Dedifferentiated amniotic fluid mesenchymal stem cell (primary cell): ENCODE measurements at regions not wholly inside any gene's neighbourhood (a gene's known extent, or its start where the extent isn't known, plus 50 kb on each side); places are given as distances from the start of the nearest gene placed in this dataset.
"Not testable (repeated sequence)": the region's sequence is repeated elsewhere in the genome, so short reads cannot be mapped to it uniquely, and the experiment has no call there.

ENCODE experiments used
- DNase-seq: peaks from one replicate; pipeline ENCODE4 v3.0.0-alpha.2; 2016; ENCODE audit errors: extremely low spot score

DNA sequence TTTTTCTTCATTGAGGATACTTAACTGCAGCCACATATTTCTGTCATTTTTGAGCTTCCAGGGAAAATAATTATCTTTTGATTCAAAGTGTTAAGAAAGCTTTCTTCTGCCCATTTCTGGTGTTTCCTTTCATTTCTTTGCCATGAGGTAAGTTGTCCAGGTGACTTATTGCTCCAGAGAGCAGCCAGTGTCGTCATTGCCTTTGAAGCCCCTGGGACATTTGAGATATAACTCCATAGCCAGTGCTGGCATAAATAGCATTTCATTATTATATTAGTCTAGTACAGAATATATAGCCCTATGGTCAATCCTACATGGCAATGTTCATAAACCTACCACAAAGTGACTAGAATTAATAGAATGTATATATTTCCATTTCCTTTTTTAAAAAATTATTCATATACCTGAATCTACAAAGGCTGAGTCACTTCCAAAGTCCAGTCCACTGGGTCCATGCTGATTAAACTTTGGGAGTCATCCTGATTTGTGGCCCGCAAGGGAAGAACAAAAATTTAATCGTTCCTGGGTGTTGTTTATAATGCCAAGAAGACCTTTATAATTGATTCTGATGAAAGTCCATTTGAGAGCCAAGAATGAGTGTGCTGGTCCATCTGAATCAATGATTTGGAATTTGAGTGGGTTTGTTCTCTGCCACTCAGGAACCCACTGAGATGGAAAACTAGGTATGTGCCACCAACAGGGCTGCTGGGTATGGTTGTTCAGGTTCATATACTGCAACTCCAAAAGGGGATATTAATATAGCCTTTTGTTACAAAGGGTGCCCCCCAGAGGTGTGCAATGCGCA, 221.8 kb upstream of the PLXNA2 start:
- DNase-seq, result no peak

DNA sequence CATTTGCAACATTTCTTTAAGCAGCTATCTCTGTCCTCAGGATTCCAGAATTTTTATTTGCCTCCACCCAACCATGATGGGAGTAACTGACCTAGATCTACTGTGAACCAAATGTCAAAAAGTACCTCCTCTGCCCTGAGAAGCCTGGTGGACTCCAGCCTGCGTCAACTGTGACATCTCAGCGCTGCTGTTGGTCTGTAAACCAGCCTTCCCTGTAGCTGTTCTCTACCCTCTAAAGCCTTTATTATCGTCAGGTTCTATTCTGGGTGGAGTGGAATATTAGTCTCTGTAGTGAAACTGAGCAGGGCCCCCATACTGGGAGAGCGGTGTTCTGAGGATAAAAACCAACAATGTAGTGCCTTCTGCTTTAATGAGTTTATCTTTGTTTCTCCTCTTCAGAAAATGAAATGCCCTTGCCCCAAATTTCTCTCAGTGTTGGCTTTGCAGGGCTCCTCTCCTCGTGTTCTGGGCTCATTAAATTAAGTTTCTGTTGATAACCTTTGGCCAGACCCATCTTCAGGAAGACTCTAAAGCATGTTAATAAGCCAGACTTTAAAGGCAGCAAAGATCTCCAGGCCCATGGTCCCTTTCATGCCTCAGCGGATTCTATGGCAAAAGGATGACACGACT, 223.1 kb upstream of the PLXNA2 start:
- DNase-seq, result no peak

DNA sequence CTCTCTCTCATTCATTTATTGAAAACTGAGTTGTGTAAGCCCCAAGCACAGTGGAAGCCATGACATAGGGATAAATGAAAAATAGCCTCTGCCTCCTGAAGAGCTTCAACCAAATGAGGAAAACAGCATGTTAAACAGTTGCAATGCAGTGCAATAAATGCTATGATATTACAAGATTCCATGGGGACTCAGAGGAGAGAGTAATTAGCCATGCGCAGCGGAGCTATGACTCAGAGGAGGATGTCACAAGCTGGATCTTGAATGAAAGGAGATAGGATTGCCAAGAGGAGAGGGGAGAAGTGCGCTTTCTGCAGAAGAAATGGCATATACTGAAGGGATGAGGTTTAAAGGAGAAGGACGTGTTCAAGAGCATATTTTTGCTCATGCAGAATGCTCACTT, 231.3 kb upstream of the PLXNA2 start:
- DNase-seq, result no peak

DNA sequence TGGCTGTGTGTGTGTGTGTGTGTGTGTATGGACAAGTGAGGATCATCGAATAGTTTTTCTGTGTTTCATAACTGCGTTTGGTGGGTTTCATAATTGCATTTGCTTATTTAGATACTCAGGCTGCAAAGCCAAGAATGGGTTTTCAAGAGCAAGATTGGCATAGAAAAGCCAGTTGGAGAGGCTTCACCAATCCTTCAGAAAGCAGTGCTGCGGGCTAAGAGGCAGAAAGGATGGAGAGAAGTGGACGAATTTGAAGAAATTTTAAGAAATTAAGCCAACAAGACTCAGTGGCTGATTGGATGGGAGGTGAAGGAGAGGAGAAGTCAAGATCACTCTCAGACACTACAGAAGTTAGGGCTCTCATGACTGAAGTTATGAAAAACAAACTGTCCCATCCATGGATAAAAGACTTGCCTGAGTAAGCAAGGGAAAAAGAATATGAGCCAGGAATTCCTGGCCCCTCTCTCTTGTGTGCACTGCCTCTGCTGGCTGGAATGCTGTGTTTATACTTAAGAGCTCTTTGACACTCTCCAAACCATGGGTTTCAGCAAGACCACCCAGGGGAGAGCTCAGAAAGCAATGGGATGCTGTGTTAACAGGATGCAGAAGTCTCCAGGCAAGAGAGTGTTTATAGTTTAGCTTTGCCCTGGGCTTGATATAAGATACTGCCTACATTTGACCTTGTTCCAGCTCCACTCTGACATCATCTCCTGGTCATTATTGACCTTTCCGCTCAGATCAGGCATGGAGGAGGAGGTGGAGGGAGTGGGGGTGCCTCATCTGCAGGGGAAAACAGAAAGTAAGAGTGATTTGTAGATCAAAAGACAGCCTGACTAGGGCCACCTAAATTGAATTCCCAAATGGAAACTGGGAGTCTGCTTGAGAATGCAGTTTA, 232.0 kb upstream of the PLXNA2 start:
- DNase-seq, result no peak

DNA sequence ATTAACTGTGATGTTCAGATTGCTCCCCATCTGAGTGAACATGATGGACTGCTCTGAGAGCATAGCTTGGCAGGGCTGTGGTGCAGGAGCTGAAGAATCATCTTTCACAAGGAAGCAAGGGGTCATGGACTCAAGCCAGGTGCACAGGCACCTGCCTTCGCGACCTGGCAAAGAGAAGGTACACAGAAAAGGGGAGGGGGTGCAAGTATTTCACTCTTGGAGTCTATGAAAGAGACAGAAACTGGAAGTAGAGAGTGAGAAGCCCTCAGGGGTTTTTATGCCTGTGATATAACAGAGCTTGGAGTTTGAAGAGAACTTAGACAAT, 232.6 kb upstream of the PLXNA2 start:
- DNase-seq, result no peak

DNA sequence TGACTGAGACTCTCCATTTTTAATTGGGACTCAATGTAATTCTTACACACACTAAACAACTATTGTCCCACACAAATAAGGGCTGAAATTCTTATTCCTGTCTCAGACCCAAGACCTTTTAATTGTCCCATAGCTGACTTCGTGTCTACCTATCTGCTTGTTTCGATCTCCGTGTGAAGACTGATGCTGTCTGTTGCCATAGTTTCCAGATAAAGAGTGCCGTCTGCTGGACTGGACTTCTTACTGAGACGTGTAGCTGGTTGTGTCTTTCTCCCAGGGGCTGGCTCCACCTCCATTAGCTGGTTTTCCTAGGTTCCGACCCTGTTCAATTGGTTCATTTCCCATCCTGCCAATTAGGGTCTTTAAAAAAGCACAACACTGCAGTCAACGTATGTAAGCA, 235.3 kb upstream of the PLXNA2 start:
- no peak for DNase-seq

DNA sequence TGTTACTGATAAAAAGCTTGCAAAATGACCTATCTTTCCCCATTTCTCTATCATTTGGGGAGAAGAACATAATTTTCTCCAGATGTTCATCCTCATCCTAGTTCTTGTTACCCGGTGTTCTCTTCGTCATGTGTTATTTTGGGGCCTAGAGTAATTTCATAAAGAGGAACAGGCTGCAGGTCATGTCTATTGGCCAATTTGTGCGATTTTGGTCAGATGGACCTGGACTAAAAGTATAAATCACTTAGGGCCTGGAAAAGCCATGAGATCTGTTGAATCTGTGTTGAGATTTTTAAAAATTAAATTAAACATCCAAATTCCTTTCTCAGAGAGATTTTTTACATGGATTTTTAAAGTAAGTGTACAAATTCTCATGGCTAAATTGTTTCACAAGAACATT, 241.3 kb upstream of the PLXNA2 start:
- no peak for DNase-seq

DNA sequence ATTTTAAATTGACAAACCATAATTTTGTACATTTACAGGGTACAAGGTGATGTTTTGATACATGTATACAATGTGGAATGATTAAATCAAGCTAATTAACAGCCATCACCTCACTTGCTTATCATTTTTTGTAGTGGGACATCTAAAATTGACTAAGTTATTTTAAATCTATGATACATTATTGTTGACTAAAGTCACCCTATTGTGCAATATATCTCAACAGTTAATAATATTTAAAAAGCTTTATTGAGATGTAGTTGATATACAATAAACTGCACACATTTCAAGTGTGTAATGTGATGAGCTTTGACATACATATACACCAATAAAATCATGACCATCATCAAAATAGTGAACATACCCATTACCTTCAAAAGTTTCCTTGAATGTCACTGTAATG, 242.5 kb upstream of the PLXNA2 start:
- no peak for DNase-seq

DNA sequence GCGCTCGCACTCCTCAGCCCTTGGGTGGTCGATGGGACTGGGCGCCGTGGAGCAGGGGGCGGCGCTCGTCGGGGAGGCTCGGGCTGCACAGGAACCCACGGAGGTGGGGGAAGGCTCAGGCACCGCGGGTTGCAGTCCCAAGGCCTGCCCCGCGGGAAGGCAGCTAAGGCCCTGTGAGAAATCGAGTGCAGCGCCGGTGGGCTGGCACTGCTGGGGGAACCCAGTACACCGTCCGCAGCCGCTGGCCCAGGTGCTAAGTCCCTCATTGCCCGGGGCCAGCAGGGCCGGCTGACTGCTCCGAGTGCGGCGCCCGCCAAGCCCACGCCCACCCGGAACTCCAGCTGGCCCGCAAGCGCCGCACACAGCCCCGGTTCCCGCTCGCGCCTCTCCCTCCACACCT, 244.2 kb upstream of the PLXNA2 start:
- DNase-seq, result not testable (repeated sequence)

DNA sequence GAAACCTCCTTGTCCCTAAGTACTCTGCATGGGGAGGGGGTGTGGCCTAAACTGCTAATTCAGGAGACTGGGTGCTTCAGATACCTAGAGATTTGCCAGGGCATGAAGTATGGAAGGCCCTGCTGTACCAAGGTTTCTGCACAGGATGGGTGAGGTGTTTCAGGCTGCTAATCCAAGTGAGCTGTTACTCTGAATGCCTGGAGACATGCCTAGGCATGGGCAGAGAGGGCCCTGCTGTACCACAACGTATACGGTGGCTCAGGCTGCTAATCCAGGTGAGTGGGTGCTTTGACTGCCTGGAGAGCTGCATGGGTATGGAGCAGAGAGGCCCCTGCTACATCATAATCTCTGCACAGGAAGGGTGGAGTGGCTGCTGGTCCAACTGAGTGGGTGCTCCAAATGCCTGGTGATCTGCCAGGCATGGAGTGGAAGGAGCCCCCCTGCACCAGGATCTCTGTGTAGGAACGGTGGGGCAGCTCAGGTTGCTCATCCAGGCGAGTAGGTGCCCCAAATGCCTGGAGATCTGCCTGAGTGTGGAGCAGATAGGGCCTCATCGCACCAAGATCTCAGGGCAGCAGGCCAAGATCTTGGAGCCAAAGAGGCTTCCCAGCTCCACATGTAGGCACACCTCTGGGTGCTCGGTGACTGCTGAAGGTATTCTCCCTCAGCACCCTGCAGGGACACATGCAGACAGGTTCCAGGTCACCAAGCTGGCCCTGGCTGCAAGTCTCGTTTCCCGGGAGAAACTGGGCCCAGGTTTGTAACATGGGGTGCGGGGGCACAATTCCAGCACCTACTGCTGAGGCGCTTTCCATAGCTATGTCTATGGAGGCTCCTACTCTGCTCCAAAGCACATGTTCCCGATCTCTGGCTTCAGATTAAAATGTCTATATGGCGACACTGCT, 252.5 kb upstream of the PLXNA2 start:
- DNase-seq, result no peak

DNA sequence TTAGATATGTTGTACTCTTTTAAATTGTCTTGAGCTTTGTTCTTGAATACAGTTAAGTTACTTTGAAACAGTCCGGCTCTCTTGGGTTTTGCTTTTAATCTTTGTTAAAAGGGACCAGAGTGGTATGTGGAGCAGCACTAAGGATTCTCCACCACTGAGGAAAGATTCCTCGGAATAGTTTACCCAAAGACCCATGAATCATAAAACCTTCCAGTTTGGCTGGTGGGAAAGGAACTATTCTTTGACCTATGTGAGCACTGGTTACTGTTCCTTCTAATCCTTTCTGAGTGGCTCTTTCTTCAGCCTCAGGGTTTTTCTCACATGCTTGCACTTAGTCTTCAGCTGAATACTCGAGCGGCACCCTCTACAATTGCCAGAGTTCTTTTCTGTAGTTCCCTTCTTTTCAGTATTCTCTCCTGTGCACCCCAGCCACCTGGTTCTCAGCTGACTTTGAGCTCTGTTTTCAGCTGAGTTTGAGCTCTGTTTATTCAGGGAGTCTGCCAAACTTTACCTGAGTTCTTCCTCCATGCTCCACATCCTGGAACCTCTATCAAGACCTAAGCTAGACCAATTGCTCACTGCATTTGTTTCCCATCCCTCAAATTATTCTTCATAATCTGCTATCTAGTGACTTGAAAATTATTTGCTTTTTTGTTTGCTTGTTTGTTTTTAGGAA, 253.8 kb upstream of the PLXNA2 start:
- DNase-seq, result no peak

DNA sequence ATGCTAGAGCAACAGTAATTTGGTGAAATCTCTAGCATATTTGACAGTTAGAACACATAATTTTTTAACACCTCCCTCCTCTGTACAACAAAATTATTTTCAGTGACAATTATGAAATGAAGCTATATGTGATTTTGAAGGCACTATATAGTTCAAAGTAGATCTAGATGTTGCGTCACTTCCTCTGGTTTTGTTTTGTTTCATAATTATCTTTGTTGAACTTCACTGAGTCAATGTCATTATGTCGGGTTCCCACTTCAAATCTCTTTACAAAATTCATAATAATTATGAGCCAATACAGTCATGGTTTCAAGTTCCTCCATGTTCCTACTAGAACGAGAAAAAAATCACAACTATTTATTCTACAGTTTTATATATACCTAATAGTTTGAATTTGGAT, 254.8 kb upstream of the PLXNA2 start:
- no peak for DNase-seq

DNA sequence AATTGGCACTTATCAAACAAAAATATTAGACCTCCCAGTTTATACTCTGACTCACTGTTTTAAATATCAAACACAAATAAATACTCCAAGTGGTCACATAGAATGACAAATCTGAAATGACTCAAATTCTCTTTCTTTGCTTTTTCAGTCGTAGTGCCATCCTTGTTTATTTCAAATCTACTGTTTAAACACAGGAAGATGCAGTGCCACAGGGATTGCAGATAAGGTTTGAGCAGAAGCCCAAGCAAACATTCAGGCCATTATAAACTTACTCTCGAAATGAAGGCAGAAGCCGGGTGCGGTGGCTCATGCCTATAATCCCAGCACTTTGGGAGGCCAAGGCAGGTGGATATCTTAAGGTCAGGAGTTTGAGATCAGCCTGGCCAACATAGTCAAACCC, 255.4 kb upstream of the PLXNA2 start:
- DNase-seq, result no peak

DNA sequence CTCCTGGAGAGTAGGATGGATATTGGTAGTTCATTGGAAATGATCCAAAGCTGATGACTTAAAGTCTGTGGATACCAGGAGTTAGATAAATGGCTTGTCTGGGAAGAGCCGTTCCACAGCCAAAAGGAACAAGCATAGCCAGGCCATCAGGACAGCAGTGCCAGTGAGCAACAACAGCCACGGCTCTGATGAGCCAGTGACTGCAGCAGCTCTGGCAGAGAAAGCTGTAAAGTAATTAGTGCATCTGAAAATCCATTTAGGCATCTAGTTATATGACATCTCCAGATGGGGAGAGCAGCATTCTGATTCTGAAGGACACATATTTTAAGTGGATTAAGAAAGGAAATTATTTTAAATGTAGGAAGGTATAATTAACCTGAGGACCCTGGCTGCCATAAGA, 256.2 kb upstream of the PLXNA2 start:
- DNase-seq, result no peak

DNA sequence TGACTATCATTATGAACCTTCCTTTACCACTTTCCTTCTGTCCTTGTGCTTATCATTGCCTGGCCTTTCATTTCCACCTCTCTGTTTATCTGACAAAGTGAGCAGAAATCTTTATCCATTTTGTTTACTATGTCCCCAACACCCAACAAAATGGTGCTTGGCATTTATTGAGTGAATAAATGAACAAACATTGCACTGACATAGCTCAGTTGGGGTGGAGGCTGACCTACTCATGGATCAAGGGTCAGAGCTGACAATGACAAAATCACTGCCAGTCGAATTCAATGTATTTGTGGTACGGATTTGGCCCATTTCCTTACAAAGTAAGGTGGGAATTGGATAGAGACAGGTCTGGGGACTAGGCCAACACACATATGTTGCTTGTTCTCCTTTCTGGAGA, 257.4 kb upstream of the PLXNA2 start:
- DNase-seq, result no peak

DNA sequence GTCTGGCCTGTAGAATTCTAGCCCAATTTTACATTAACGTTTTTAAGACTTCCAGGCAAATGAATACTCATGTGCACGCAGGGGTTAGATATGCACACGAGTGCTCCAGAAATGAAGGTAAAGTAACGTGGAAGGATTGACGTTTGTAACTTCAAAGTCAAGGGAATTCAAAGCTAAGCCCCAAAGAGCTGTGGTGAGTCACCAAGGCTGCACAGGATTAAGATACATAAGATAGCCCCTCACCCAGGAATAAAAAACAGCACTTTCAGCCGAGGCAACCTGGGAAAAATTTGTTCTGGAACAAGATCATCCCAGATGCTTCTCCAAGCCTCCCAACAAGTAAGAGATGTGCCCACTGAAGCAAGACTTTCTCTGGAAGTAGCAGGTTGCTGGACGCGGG, 259.6 kb upstream of the PLXNA2 start:
- no peak for DNase-seq

DNA sequence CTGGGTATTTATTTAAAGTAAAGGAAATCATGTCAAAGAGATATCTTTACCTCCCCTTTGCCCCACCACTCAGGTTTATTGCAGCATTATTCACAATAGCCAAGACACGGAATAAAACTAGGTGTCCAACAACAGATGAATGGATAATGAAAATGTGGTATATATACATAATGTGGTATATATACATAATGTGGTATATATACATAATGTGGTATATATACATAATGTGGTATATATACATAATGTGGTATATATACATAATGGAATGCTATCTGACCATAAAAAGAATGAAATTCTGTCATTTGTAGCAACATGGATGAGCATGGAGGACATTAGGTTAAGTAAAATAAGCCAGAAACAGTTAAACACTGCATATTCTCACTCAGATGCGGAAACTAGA, 262.6 kb upstream of the PLXNA2 start:
- DNase-seq, result no peak

DNA sequence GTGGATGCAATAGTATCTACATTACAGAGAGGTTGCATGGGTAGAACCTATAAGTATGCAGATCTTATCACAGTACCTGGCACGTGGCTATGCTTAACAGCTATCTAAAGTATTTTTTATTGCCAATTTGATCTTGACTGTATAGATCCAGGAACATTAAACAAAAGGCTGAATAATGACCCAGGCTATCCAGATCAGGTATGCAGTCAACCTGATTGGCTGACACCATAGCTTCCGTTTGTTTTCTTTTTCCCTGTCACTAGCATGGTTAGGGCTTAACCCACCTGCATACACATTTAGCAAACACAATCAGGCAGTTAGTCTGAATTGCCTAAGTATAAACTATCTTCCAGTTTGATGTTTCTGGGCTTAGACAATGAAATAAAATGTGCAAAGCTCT, 264.9 kb upstream of the PLXNA2 start:
- DNase-seq, result no peak

DNA sequence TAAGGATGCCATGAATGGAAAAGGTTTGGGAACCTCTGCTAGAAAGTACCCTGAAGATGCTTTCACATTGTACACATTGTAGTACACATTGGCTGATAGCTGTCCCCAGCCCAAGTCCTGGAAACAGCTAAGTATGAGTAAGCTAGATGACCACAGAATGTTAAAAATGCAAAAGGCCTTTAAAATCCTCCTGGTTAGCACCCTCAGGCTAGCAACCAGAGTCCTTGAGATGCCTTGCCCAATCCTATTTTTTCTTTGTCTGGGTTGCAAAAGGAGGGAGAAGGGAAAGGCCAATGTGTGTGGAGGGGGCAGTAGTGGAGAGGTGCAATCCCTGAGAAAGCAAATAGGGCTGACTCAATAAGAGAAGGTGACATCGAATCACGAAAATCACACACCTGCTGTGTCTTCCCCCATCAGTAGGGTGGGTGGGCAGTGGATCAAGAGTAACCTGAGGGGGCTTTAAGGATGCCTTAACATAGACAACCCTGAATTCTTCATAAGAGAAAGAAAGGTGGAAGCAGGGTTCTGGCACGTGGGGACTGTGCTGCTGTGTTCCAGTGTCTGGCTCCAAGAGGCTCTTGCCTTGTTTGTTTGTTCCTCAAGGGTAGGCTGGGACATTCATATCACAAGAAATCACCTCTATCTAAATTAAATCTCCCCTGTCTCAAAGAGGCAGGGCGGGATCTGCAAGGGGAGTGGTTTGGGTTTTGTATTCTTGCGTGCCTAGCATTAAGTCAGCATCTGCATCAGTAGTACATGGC, 266.2 kb upstream of the PLXNA2 start:
- DNase-seq, result peak; percentile 86

DNA sequence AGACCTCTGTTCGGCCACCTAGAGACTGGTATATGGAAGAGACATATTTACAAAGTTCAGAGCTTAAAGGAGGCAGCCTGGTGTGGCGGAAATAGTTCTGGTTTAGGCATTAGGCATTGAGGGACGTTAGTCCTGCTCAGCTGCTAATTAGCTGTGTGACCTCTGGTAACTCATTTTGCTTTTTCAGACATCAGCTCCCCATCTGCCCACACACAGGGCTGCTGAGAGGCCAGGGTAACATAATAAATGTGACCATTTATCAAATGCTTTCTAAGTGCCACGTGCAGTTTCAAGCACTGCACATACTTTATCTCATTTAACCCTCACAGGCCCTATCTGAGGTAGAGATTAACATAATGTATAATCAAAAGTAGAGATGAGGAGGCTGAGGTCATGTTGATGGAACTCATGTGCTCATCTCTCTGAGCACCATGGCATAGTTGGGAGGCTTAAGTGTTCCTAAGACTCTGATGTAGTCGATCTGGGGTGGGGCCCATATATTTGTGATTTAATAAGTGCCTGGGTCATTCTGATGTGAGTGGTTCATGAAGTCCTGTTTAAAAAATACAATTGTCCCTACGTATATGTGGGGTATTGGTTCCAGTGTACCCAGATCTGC, 267.2 kb upstream of the PLXNA2 start:
- DNase-seq, result no peak
